HG02642 (cell line): ENCODE measurements at regions not wholly inside any gene's neighbourhood (a gene's known extent, or its start where the extent isn't known, plus 50 kb on each side); places are given as distances from the start of the nearest gene placed in this dataset.

Source experiments
- ATAC-seq: cut with Tn5 transposase; IDR thresholded peaks from one replicate; pipeline ENCODE4 v1.9.1; 2021; ENCODE audit warnings: mild to moderate bottlenecking; ENCODE audit not compliant: unreplicated experiment, poor library complexity

DNA sequence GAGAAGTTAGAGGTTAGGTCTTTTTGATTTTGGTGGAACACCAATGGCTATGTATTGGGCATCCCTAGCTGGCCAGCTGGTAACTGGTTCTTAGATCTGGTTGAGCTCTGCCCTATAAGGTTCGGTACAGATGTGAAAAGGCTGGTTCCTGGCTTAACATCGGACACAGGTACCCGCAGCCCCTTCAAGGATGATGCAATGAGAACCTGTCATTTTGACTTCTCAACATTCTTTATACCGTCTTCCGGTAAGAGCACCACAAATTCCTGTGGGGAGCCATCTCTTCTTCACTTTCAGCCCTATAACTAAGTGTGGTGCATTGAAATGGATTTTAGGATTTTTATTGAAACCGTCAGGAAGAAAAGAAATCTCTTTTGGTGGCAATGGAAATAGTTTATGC is 222.8 kb downstream of the ADAMTS9 start:
- ATAC-seq, result no peak

- ATAC-seq, result no peak
Measured at GRCh38 chr3:64463981-64464380, 223.8 kb downstream of the ADAMTS9 start.

DNA sequence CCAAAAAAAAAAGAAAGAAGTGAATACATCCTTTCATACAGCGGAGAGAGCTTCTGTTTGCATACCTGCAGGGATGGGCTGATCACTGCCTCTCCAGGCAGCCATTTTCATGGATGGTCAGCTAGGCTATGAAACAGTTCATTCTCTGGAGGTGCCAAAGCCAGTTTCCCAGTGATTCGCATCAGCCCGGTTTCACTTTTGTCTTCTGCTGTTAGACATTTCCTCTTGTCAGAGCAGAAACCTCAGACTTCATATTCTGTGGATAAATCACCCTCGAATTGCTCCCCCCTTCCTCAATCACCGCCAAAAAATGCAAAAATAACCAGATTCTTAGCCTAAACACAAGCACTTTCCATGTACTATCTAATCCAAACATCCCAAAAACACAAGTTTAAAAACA is 225.6 kb downstream of the ADAMTS9 start:
- no peak for ATAC-seq

DNA sequence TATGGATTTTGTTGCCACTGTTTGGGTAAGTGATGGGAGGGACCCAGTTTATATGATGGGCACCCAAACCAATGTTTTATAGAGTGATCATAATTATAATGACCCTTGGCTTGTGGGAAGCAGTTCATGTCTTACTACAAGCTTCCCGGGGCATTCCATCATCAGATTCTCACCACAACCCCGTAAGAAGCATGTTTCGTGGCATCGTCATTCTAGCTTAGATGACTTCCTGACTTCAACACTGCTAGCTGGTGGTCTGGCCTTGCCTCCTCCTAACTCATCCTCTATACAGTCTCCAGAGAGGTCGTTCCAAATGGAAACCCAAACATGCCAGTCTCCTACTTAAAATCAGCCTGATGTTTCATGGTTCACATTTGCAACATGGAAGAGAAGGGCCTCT is 226.9 kb downstream of the ADAMTS9 start:
- no peak for ATAC-seq

DNA sequence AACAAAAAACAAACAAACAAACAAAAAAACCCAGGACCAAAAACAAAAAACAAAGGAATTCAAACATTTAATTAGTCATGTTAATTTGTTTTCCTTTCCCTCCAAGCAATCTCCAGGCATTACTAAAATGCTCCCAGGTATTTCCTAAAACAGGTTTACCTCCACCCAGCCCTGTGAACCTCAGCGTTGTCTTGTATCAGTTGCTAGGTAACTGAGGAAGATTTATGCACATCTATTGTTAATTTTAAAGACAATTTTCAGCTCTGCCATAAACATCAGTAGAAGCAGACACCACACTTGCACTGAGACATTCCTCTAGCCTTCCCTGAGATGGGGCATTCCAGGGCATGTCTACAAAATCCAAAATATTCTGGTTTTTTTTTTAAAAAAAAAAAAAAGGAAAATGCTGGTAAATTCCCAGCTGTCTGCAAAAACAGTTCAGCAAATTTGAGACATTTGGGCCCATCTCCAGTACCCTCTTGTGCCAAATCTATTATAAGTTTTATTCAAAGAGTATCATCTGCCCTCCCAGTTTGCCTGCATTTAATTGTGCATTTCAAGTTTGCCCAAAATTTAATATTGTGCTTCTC is 227.6 kb downstream of the ADAMTS9 start:
- no peak for ATAC-seq

DNA sequence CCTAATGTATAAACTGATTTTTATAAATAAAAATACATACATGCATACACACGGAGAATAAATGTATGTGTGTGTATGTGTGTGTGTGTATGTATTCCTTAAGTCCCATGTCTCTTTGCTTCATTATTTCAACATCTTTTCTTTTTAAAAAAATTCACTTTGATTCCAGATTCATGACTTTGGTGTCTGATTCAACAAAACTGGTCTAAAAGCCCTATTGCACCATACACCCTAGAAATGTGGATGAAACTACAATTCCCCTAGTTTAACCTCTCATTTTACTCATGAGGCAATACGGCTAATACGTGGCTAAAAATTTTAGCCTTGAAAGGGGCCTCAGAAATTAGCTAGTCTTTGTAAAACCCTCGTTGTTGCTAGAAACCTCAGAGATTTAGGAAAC is 228.1 kb downstream of the ADAMTS9 start:
- no peak for ATAC-seq

DNA sequence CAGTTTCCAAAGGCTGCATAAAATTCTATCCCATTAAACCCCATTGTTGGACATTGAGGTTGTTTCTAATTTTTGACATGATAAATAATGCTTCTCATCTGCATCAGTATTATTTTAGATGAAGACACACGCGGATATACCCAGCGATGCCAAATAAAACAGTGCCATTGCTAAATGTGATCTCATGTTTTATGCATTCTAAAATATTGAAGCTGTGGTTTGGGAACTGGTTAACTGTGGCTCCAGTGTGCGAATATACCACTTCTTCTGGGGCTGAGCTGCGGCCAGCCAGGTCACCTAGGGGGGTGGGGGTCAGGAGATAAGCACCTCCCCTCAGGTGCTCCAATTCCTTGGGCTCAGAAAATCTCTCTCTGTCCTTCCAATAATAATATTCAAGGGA is 230.0 kb downstream of the ADAMTS9 start:
- no peak for ATAC-seq

DNA sequence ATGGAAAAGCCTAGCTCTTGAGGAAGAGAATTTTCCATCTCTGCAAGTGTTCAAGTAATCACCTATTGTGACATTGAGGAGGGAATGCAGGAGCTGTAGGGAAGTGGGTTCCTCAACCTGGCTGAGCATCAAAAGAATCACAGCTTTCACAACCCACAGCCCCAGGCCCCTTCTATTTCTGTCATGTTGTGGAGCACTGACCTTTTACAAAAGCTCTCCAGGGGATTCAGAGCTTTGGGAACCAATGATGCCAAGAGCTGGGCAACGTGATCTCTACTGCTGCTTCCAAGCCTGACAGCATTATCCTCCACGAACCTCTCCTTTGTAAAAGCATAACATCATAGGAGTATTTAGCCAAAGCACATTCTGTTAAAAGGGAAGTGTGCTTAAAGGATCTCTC is 231.1 kb downstream of the ADAMTS9 start:
- ATAC-seq, result no peak

- no peak for ATAC-seq
Measured at GRCh38 chr3:64455351-64455750, 230.1 kb upstream of the PRICKLE2 start.

- no peak for ATAC-seq
Measured at GRCh38 chr3:64454768-64455167, 229.5 kb upstream of the PRICKLE2 start.

GRCh38 chr3:64454179-64454578 is 228.9 kb upstream of the PRICKLE2 start:
- ATAC-seq, result no peak

- no peak for ATAC-seq
Measured at GRCh38 chr3:64451283-64452012, 226.2 kb upstream of the PRICKLE2 start.

DNA sequence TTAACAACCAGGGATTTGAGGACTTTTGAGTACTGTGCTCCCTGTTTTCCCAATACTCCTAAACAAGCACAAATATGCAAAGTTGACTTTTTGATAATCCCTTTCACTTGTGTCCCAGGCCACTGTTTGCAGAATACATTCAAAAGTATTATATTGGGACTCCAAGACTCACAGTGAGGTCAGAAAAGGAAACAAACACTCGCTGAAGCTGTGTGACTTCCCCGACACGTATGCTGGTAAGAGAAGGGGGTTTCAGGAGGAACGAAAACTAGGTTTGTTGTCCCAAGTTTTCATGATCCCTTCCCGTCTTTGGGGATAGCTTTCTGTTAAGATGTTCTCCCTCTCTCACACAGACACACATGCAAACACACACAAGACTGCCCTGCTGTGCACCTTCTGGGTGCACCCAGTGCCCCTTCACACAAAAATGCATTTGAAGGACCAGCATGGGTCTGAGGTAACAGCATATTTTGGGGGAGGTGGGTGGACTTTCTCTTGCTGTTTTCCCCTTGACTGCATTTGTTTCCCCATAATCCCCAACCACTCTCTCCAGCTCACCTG is 225.2 kb upstream of the PRICKLE2 start:
- ATAC-seq, result no peak

DNA sequence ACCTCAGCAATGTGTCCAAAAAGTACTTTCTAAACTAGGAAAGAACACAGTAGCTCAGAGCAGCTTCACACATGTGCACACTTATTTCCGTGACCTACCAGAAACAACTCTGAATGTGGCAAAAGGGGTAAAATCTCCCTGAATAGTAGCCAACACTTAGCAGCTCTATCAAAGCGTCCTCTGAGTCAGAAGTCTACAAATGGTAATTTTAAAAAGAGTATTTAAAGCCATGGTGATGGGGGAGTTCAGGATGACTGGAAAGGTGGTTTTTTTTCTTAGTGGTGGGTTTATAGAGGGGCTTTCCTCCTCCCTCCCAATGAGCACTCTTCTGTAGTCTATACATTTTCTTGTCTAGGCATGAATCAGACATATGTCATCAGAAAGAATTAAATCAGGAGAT is 223.8 kb upstream of the PRICKLE2 start:
- peak; percentile 47 for ATAC-seq

GRCh38 chr3:64445944-64446300 is 220.7 kb upstream of the PRICKLE2 start:
- no peak for ATAC-seq

DNA sequence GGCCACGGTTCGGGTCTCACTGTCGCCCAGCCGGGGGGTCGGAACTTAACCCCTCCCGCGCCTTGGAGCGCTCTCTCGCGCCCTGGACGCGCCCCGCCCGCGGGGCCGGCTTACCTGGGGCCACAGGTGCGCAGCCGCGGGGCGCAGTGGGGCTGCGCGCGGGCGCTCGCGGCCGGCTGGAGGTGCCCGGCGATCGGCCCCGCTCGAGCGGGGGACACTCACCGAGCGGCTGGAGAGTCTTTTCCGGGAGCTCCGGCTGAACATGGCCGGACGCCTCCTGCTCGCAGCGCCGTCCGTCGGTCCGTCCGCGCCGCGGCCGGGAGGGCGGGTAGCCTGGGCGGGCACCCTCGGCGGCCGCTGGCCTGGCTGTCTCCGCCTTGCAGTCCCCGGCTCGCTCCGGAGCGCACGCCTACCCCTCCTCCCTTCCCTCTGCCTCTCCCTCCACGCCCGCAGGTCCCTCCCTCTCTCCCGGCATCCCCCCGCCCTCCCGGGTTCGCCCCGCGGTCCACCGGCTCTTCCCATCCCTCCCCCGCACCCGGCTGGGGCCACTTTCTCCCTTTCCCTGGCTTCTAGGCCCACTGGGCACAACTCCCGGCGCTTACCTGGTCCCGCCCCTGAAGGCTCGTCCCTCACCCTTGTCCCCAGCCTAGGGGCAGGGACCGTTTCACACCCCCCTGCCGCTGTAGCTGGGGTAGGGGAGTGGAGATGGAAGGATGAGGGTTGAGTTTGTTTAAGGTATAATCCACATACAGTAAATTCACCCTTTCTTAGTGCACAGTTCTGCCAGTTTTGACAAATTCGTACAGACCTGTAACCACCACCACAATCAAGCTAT is 220.1 kb upstream of the PRICKLE2 start:
- no peak for ATAC-seq

DNA sequence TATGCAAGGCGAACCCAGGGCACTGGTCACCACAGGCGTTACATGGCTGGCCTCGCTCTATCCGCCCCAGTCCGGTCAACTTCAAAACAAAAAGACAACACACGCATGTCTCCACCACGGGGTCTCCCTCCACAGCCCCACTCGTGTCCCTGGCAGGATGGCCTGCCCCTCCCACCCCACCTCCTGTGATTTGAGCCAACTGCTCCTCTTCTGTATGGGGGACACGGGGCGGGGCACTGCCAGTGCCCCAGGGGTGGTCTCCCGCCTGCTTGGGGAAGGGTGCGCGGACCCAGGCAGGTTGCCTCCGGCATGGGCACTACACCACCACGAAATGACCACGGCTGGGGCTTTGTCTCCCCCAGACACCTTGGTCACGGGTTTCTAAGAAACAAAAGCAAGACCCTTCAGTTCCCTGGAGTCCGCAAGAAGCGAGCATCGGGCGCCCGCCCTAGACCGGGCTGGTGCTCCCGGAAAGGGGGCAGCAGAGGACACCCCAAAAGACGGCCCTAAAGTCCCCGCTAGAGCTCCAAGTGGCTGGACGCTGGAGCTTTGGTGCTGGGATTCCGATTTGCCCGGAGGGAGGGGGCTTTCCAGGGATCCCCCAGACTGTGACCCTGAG is 219.3 kb upstream of the PRICKLE2 start:
- ATAC-seq, result no peak

- ATAC-seq, result no peak
Measured at GRCh38 chr3:64443546-64444381, 218.5 kb upstream of the PRICKLE2 start.

GRCh38 chr3:64441861-64442260 is 216.6 kb upstream of the PRICKLE2 start:
- no peak for ATAC-seq

DNA sequence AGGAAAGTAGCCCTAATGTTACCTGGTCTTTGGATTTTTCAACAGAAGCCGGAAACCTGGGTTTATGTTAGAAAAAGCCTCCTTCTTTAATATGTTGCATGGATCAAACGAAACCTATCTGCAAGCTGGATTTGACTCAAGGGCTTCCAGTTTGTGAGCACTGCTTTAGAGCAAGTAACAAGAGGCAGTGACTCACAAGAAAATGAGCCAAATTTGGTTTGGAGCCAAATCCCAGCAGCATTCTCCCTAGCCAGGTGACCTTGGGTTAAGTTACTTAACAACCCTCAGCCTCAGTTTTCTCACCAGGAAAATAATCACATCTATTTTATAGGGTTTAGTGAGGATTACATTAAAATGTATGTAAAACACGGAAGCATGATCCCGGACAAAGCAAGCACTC is 215.2 kb upstream of the PRICKLE2 start:
- ATAC-seq, result no peak
